ENCODE measurements at regions not wholly inside any gene's neighbourhood (a gene's known extent, or its start where the extent isn't known, plus 50 kb on each side); places are given as distances from the start of the nearest gene placed in this dataset.

DNA sequence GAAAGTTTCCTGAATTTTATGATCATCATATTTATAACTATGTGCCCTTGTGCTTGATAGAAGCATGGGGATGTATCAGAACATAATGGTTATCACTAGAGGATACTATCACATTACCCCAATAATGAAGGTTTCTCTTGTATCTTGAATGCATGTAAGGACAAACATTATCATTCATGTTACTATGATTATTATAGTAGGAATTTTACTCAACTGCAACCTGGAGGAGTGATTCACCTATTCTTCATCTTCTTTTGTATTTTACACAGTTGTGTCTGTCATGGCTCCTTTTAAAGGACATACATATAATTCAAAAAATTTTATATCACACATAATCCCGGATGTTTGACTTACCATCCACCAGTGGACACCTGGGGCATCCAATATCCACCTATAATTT, 143.8 kb upstream of the TMPRSS15 start:
- Histone ChIP-seq H3K4me2 (ENCODE audit: low read depth, low read length) (no peak overlapping the region), H3K27ac (ENCODE audit: low read length) (no peak overlapping the region)
- no peak for DNase-seq

DNA sequence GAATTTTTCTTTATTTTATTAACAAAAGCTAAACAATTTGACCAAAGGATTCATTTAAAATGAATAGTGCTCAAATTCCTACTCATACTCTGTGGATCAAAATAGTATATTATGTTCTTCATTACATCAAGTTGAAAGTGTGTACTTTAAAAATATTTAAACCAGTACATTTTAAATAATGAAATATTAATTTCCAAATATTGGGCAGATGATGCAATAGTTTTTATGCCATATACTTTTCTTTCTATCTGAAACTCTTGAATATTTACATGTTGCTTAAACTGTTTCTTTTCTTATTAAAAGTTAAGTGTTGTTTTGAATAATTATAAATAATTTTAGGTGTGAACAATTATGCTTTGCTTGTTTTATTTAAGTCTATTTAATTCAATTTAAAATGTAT, 144.7 kb upstream of the TMPRSS15 start:
- Histone ChIP-seq H3K9ac (ENCODE audit: low read length) (no peak overlapping the region), H3K4me2 (ENCODE audit: low read depth, low read length) (no peak overlapping the region), H3K4me1 (ENCODE audit: low read length) (peaks cover 8% of the 10 kb centered on the region; the same call in 1 of the 2 replicates), H3K9me3 (replicated peaks; ENCODE audit: insufficient read depth, low read length) (no peaks in the 10 kb centered on the region), H3F3A (ENCODE audit: insufficient read depth, low read length) (no peaks in the 10 kb centered on the region), H3K4me3 (ENCODE audit: low read length) (no peak overlapping the region), H2AFZ (ENCODE audit: low read length) (no peak overlapping the region), H4K20me1 (ENCODE audit: insufficient read depth, low read length) (no peaks in the 10 kb centered on the region), H3K79me2 (ENCODE audit: low read length) (no peaks in the 10 kb centered on the region), H3K27me3 (replicated peaks; ENCODE audit: insufficient read depth, low read length) (no peaks in the 10 kb centered on the region), H3K9me2 (replicated peaks; ENCODE audit: insufficient read depth, low read length) (no peaks in the 10 kb centered on the region), H3K27ac (ENCODE audit: low read length) (no peak overlapping the region), H3K36me3 (replicated peaks; ENCODE audit: insufficient read depth, low read length) (no peaks in the 10 kb centered on the region)
- DNase-seq, result no peak
- no peak for TF ChIP-seq EZH2phosphoT487 (IDR thresholded peaks at IDR 0.05; ENCODE audit: low read length)
- TF ChIP-seq, protein P1, sequence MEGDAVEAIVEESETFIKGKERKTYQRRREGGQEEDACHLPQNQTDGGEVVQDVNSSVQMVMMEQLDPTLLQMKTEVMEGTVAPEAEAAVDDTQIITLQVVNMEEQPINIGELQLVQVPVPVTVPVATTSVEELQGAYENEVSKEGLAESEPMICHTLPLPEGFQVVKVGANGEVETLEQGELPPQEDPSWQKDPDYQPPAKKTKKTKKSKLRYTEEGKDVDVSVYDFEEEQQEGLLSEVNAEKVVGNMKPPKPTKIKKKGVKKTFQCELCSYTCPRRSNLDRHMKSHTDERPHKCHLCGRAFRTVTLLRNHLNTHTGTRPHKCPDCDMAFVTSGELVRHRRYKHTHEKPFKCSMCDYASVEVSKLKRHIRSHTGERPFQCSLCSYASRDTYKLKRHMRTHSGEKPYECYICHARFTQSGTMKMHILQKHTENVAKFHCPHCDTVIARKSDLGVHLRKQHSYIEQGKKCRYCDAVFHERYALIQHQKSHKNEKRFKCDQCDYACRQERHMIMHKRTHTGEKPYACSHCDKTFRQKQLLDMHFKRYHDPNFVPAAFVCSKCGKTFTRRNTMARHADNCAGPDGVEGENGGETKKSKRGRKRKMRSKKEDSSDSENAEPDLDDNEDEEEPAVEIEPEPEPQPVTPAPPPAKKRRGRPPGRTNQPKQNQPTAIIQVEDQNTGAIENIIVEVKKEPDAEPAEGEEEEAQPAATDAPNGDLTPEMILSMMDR (IDR thresholded peaks at IDR 0.05; ENCODE audit: low read length), result no peak

More for the DNA sequence above, 143.8 kb upstream of the TMPRSS15 start:
- Histone ChIP-seq H3K36me3 (replicated peaks; ENCODE audit: insufficient read depth, low read length) (no peaks in the 10 kb centered on the region), H3K4me3 (ENCODE audit: low read length) (no peak overlapping the region), H3K9ac (ENCODE audit: low read length) (no peak overlapping the region), H3K9me2 (replicated peaks; ENCODE audit: insufficient read depth, low read length) (no peaks in the 10 kb centered on the region), H3K9me3 (replicated peaks; ENCODE audit: insufficient read depth, low read length) (no peaks in the 10 kb centered on the region), H3F3A (ENCODE audit: insufficient read depth, low read length) (no peaks in the 10 kb centered on the region), H3K27me3 (replicated peaks; ENCODE audit: insufficient read depth, low read length) (no peaks in the 10 kb centered on the region), H3K79me2 (ENCODE audit: low read length) (no peaks in the 10 kb centered on the region), H2AFZ (ENCODE audit: low read length) (no peak overlapping the region), H4K20me1 (ENCODE audit: insufficient read depth, low read length) (no peaks in the 10 kb centered on the region), H3K4me1 (ENCODE audit: low read length) (peaks cover 8% of the 10 kb centered on the region; the same call in 1 of the 2 replicates)
- no peak for TF ChIP-seq EZH2 (optimal IDR thresholded peaks at IDR 0.05; ENCODE audit: low read depth, low read length)
- TF ChIP-seq, protein P1 (IDR thresholded peaks at IDR 0.05; ENCODE audit: low read length), result no peak
- TF ChIP-seq EZH2phosphoT487 (IDR thresholded peaks at IDR 0.05; ENCODE audit: low read length), result no peak

DNA sequence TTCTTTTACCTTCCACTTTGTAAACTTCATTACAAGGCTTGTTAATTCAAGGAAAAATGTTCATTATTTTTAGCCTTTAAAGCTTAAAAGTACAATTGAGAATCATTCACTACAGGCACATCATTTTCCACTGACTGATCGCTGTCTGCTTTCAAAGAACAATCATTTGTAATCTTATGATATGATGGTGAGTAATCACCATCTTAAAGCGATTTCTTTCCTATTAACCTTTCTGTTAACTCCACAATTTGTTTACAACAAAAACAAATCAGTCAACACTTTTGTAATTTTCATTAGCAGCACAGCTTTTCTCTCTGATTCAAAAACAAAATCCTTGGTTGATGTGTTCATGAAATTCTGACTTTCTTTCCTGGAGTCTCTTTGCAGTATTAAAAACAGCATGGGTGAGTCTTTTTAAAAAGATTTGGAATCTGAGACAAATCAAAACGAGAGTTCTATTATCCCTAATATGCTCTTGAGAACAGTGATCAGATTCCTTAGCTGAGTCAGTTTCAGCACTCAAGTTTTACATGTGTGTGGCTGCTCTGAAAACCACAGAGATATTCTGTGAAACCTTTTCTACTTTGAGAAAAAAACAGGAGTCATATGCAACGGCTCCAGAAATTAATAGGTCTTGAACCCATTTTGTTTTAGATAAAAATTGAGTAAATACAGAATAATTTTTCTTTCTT, 145.8 kb upstream of the TMPRSS15 start:
- no peaks in the 10 kb centered on the region for H4K20me1 ChIP-seq (ENCODE audit: insufficient read depth, low read length)
- no peak overlapping the region for H2AFZ ChIP-seq (ENCODE audit: low read length)
- H3K9me2 ChIP-seq (replicated peaks; ENCODE audit: insufficient read depth, low read length), result no peaks in the 10 kb centered on the region
- DNase-seq, result peak; percentile 64
- H3F3A ChIP-seq (ENCODE audit: insufficient read depth, low read length), result no peaks in the 10 kb centered on the region
- no peaks in the 10 kb centered on the region for H3K9me3 ChIP-seq (replicated peaks; ENCODE audit: insufficient read depth, low read length)
- H3K9ac ChIP-seq (ENCODE audit: low read length), result no peak overlapping the region
- H3K4me2 ChIP-seq (ENCODE audit: low read depth, low read length), result peak overlapping the region; percentile 39; the same call in 1 of the 2 replicates
- no peak overlapping the region for H3K27ac ChIP-seq (ENCODE audit: low read length)
- no peaks in the 10 kb centered on the region for H3K27me3 ChIP-seq (replicated peaks; ENCODE audit: insufficient read depth, low read length)
- H3K4me1 ChIP-seq (ENCODE audit: low read length), result peaks cover 8% of the 10 kb centered on the region; the same call in 1 of the 2 replicates
- H3K4me3 ChIP-seq (ENCODE audit: low read length), result no peak overlapping the region
- no peaks in the 10 kb centered on the region for H3K79me2 ChIP-seq (ENCODE audit: low read length)
- TF ChIP-seq EZH2phosphoT487 (IDR thresholded peaks at IDR 0.05; ENCODE audit: low read length), result no peak
- TF ChIP-seq, protein P1 (IDR thresholded peaks at IDR 0.05; ENCODE audit: low read length), result no peak
- no peak for TF ChIP-seq EZH2 (optimal IDR thresholded peaks at IDR 0.05; ENCODE audit: low read depth, low read length)
- no peaks in the 10 kb centered on the region for H3K36me3 ChIP-seq (replicated peaks; ENCODE audit: insufficient read depth, low read length)

All from MM.1S (cell line).